SU-DHL-6 (cell line): ENCODE measurements at regions not wholly inside any gene's neighbourhood (a gene's known extent, or its start where the extent isn't known, plus 50 kb on each side); places are given as distances from the start of the nearest gene placed in this dataset.

Experiments
- H2AFZ ChIP-seq: fragments of 200-600 bp; sonication (generic); 2 replicates; pipeline ENCODE4 v1.6.1; 2014; ENCODE audit warnings: low read depth, mild to moderate bottlenecking, moderate library complexity, mixed read lengths, antibody characterized with exemption, low read length; ENCODE audit not compliant: severe bottlenecking
- H3F3A ChIP-seq: fragments of 200-600 bp; shearing (Covaris generic); 2 replicates; pipeline ENCODE4 v1.6.0; 2016; ENCODE audit warnings: antibody characterized with exemption, mild to moderate bottlenecking; ENCODE audit not compliant: insufficient read depth
- H3K27ac ChIP-seq: fragments of 200-600 bp; sonication (generic); 2 replicates; pipeline ENCODE4 v1.5.1; 2016; ENCODE audit warnings: low read depth, mild to moderate bottlenecking, low read length, moderate library complexity, mixed read lengths
- H3K27me3 ChIP-seq: fragments of 200-600 bp; sonication (generic), shearing (Covaris generic); 2 replicates; pipeline ENCODE4 v1.6.0; 2014; ENCODE audit warnings: mild to moderate bottlenecking, low read length
- H3K36me3 ChIP-seq: fragments of 200-600 bp; sonication (generic); 2 replicates; pipeline ENCODE4 v1.6.1; 2014; ENCODE audit warnings: mild to moderate bottlenecking, low read length, mixed read lengths
- H3K4me2 ChIP-seq: fragments of 300-600, 200-600 bp; shearing (Covaris generic), sonication (generic); 2 replicates; pipeline ENCODE4 v1.6.0; 2014; ENCODE audit warnings: low read length, low read depth, mild to moderate bottlenecking; ENCODE audit not compliant: poor library complexity, severe bottlenecking
- H3K4me3 ChIP-seq: fragments of 200-600 bp; sonication (generic); 2 replicates; pipeline ENCODE4 v1.5.1; 2014; ENCODE audit warnings: antibody characterized with exemption, low read length, mild to moderate bottlenecking, mixed read lengths; ENCODE audit not compliant: insufficient read depth, poor library complexity, severe bottlenecking
- H3K79me2 ChIP-seq: fragments of 200-600 bp; sonication (generic); 2 replicates; pipeline ENCODE4 v1.6.1; 2014; ENCODE audit warnings: mild to moderate bottlenecking, low read length, moderate library complexity; ENCODE audit not compliant: insufficient read depth
- H3K9ac ChIP-seq: fragments of 200-600 bp; sonication (generic); 2 replicates; pipeline ENCODE4 v1.7.0; 2014; ENCODE audit warnings: mild to moderate bottlenecking, low read length
- H3K9me2 ChIP-seq: fragments of 200-600 bp; sonication (generic); replicated peaks from 2 replicates; pipeline ENCODE4 v1.6.1; 2014; ENCODE audit warnings: low read length; ENCODE audit not compliant: insufficient read depth
- H3K9me3 ChIP-seq: fragments of 200-600 bp; sonication (generic); 2 replicates; pipeline ENCODE4 v1.6.1; 2014; ENCODE audit warnings: low read length, mixed read lengths; ENCODE audit not compliant: insufficient read depth
- H4K20me1 ChIP-seq: fragments of 200-600 bp; sonication (generic); 2 replicates; pipeline ENCODE4 v1.6.1; 2014; ENCODE audit warnings: low read depth, mild to moderate bottlenecking, antibody characterized with exemption, low read length, moderate library complexity, mixed read lengths
- EZH2phosphoT487 ChIP-seq: fragments of 200-600 bp; sonication (generic), shearing (Covaris generic); conservative IDR thresholded peaks from 2 replicates; pipeline ENCODE4 v1.6.1; 2018; ENCODE audit warnings: mild to moderate bottlenecking, antibody characterized with exemption, low read length, moderate library complexity, mixed read lengths
- TF ChIP-seq, protein P1 (sequence below): fragments of 200-600 bp; sonication (generic); IDR thresholded peaks from one replicate; pipeline ENCODE4 v1.5.1; 2017; ENCODE audit warnings: antibody characterized with exemption, mild to moderate bottlenecking, low read length, moderate library complexity; ENCODE audit not compliant: insufficient read depth, poor library complexity, severe bottlenecking

DNA sequence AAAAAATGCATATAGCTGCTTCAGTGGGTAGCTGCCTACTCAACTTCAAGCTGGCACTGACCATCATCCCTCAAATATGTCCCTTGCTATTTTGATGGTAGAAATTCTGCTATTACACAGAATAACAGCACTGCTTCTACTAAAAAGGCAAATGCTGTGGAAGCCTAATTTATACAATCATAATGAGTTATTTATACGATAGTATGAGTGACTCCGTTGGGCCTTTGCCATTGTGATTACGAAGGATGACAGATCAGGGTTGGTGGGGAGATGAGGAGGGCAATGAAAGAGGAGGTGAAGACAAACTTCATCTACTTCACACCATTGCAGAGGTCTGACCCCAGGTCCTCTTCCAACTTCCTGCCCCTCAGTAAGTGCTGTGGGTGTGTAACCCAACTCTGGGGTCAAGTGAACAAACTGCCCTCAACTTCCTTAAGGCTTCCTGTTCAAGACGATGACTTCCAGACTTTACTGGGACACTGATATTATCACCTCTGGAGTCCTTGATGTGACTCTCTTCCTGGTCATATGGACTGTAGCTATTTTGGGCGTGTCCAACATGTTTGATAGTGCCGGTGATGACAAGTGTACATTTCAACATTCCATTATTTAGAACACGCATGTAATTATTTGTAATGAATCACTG is 74.1 kb upstream of the RPS23 start:
- no peaks in the 10 kb centered on the region for H3K9me2 ChIP-seq
- H3K36me3 ChIP-seq = no peaks in the 10 kb centered on the region
- H3K9ac ChIP-seq = no peak overlapping the region
- H3K4me2 ChIP-seq = no peak overlapping the region
- H3K4me3 ChIP-seq = no peak overlapping the region
- H2AFZ ChIP-seq = no peak overlapping the region
- no peak overlapping the region for H3K27ac ChIP-seq
- no peak for TF ChIP-seq EZH2phosphoT487
- TF ChIP-seq, protein P1, sequence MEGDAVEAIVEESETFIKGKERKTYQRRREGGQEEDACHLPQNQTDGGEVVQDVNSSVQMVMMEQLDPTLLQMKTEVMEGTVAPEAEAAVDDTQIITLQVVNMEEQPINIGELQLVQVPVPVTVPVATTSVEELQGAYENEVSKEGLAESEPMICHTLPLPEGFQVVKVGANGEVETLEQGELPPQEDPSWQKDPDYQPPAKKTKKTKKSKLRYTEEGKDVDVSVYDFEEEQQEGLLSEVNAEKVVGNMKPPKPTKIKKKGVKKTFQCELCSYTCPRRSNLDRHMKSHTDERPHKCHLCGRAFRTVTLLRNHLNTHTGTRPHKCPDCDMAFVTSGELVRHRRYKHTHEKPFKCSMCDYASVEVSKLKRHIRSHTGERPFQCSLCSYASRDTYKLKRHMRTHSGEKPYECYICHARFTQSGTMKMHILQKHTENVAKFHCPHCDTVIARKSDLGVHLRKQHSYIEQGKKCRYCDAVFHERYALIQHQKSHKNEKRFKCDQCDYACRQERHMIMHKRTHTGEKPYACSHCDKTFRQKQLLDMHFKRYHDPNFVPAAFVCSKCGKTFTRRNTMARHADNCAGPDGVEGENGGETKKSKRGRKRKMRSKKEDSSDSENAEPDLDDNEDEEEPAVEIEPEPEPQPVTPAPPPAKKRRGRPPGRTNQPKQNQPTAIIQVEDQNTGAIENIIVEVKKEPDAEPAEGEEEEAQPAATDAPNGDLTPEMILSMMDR = no peak
- H3K9me3 ChIP-seq = no peaks in the 10 kb centered on the region
- H3K27me3 ChIP-seq = no peaks in the 10 kb centered on the region
- no peaks in the 10 kb centered on the region for H3K79me2 ChIP-seq
- H4K20me1 ChIP-seq = no peaks in the 10 kb centered on the region
- no peaks in the 10 kb centered on the region for H3F3A ChIP-seq

DNA sequence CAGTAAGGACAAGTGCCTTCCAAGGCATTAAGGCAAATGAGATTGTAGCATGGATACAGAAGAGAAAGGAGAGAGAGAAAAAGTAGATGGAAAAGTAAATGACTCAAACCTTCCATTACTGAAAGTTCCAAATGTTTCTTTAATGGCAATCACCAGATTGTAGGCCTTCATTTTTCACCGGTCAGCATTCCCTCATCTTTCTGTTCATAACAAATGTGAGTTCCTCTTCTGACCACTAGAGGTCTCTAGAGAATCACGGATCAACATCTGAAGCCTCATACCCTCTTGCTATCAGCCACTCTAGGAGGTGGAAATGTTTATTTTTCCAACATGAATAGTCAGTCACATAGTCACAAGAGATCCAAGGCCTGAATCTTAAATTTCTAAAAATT is 73.6 kb upstream of the RPS23 start:
- Histone ChIP-seq H3K79me2 (no peaks in the 10 kb centered on the region), H3K4me2 (no peak overlapping the region), H3K4me3 (no peak overlapping the region), H3K36me3 (no peaks in the 10 kb centered on the region), H3K27me3 (no peaks in the 10 kb centered on the region), H4K20me1 (no peaks in the 10 kb centered on the region), H3K9me2 (no peaks in the 10 kb centered on the region), H3K9ac (no peak overlapping the region), H3K27ac (no peak overlapping the region), H2AFZ (no peak overlapping the region), H3K9me3 (no peaks in the 10 kb centered on the region), H3F3A (no peaks in the 10 kb centered on the region)
- TF ChIP-seq EZH2phosphoT487 = no peak
- TF ChIP-seq, protein P1 = peak; percentile 49

DNA sequence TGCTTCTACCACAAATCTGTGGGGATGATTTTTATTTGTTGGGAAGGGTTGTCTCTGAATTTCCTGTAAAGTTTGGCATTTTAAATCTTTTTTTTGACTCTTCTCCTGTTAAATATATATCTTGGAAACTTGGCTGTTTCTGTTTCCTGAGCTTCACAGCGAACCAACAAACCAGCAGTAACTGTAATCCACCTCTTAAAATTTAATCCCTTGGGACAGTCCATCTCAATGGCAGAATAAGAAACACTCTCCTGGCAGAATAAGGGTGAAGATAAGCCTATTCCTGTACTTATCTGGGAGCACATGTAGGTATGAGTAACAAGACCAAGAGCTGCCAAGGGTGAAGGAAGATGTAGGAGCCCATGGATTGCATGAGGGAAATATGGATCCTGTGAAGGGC is 73.1 kb upstream of the RPS23 start:
- Histone ChIP-seq H4K20me1 (no peaks in the 10 kb centered on the region), H3F3A (no peaks in the 10 kb centered on the region), H3K9me3 (no peaks in the 10 kb centered on the region), H3K27me3 (no peaks in the 10 kb centered on the region), H3K4me2 (no peak overlapping the region), H3K27ac (no peak overlapping the region), H2AFZ (no peak overlapping the region), H3K36me3 (no peaks in the 10 kb centered on the region), H3K79me2 (no peaks in the 10 kb centered on the region), H3K9me2 (no peaks in the 10 kb centered on the region), H3K4me3 (no peak overlapping the region), H3K9ac (no peak overlapping the region)
- TF ChIP-seq, protein P1 = no peak
- TF ChIP-seq EZH2phosphoT487 = no peak

DNA sequence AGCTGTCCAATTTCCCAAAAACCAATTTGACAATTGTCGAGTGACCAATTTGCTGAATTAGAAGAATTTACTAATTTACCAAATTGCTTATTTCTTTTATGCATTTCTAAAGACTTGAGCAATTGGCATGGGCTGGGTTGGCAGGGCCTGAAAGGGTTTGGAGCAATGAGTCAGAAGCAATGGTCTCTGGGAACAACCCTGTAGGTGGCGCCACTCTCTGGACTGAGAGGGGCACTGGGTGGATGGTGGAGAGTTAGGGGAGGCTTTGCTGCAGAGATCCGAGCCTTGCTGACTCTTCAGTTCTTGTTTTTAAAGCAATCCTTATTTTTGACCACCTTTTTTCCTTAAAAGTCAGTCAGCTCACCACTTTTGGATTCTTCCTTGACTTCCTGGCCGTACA is 71.5 kb upstream of the RPS23 start:
- no peak overlapping the region for H2AFZ ChIP-seq
- H3K36me3 ChIP-seq = no peaks in the 10 kb centered on the region
- H3K9ac ChIP-seq = no peak overlapping the region
- H3K27me3 ChIP-seq = no peaks in the 10 kb centered on the region
- H3K79me2 ChIP-seq = no peaks in the 10 kb centered on the region
- no peak overlapping the region for H3K4me3 ChIP-seq
- no peaks in the 10 kb centered on the region for H4K20me1 ChIP-seq
- no peaks in the 10 kb centered on the region for H3K9me3 ChIP-seq
- no peak for TF ChIP-seq EZH2phosphoT487
- TF ChIP-seq, protein P1 = peak; percentile 25
- H3K9me2 ChIP-seq = no peaks in the 10 kb centered on the region
- H3K4me2 ChIP-seq = no peak overlapping the region
- no peaks in the 10 kb centered on the region for H3F3A ChIP-seq
- no peak overlapping the region for H3K27ac ChIP-seq
